DMS 273 (cell line): ENCODE measurements at regions not wholly inside any gene's neighbourhood (a gene's known extent, or its start where the extent isn't known, plus 50 kb on each side); places are given as distances from the start of the nearest gene placed in this dataset.

Experiments
- DNase-seq: peaks from one replicate; lab custom pipeline; 2025; ENCODE audit not compliant: unreplicated experiment; lab: John Stamatoyannopoulos, UW

DNA sequence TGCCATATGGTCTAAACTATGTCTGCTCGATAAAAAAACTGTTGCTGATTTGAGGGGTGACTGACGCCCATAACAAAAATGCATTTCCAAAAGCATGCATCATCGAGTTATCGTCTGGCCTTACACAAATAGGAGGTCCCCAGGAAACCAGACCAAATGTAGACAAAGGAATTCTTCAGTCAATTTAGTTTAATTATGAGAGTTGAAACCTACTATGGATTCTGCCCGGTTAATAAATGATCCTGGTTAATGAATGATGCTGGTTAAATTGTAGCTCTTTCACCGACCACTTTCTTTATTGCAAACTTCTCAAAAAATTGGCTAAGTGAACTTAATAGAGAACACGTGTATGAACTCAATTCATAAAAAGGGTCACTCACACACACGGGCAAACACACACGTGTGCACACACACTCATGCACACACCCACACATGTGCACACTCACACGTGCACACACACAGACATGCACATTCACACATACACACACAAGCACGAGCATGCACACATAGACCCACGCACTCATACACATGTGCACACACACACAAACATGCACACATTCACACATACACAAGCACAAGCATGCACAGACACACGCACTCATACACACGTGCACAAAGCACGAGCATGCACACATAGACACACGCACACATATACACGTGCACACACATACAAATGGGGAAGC lies 59.0 kb upstream of the SALL3 start:
- DNase-seq = no peak

DNA sequence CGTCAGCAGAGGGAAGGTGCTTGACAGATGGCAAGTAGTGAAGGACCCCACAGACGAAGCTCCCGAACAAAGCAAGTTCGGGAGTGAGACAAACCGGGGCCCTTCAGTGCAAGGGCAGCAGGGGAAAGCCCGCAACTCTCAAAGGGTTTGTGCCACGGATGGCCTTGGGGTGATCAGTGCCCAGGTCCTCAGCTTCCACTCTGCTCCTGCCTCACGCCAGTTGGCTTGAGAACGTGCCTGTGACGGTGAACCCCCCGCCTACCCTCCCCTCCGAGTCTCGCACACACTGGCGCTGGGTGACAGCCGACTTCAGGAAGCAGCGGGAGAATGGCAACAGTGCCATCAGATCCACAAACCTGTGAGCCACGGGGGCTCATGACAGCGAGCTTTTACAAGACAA lies 56.8 kb upstream of the SALL3 start:
- no peak for DNase-seq

DNA sequence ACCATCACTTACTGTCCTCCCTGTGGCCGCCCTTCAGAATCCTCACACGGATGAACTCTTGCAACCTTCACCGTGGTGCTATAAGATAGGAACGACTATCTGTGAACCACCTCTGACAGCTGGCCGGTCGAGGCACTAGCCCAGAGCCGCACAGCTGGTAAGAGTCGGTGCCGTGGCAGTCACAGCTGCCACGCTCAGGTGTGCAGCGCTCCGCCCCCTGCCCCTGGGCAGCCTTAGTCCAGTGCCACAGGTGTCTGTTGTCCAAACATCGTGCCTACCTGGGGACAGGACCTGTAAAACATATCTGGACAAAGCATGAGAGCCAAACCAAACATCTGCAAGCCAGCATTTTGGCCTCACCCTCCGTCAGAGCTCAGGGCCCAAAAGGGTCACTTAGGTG lies 55.3 kb upstream of the SALL3 start:
- no peak for DNase-seq

DNA sequence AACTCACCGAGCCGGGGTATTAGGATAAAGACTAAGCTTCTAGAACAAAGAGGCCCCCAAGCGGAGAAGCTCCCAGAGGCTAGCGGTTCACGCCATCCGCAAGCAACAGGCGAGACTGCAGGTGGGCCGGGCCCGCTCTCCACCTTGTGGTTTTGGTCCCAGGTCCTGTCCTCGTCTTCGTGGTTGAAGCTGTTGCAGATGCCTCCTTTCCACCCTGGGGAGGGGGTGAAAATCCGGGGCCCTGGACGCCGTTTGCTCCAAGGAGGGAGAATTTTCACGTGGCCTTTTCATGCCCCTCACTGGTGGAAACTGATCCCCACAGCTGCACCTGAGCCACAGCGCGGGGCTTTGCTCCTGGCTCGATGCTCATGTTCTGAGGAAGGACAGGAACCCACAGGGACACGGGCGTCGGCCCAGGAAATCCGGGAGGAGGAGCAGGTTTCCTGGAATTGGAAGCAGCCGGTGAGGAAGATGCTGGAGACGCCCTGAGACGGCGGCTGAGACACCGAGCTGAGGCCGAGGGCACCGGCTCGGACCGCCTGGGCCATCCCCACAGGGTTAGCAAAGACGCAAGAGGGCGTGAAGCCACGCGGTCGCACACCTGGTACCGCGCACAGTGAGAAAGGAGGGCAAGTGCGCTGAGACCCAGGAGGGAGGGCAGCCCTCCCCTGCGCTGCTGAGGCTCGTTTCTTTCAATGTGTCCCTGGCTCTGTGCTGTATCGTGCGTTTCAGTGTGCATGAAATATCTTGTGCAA lies 54.7 kb upstream of the SALL3 start:
- no peak for DNase-seq

DNA sequence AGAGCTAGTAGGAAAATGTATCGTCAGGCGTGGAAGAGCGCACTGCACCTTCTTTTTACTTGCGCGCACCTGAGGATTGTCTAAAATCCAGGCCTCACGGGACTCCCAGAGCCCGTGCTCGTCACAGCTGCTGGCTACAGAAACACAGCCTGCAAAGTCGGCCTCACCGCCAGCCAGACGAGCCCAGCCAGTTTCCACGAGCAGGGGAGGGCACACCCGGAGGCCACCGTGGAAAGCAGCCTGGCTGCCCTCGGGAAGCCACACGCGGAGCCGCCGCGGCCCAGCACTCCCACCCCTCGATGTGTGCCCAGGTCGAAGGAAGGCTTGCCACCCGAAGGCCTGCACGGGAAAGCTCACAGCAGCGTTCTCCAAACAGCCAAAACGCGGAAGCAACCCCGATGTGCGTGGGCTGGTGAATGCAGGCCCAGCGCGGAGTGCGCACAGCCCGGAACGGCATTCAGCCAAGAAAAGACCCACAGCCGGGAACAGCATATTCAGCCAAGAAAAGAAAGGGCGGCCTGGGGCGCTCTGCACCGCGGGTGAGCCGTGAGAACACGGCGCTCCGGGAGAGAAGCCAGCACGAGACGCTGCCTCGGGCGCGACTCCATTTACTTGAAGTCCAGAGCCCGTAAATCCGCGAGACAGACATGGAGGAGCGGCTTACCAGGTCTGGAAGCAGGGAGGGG lies 53.9 kb upstream of the SALL3 start:
- DNase-seq = no peak

DNA sequence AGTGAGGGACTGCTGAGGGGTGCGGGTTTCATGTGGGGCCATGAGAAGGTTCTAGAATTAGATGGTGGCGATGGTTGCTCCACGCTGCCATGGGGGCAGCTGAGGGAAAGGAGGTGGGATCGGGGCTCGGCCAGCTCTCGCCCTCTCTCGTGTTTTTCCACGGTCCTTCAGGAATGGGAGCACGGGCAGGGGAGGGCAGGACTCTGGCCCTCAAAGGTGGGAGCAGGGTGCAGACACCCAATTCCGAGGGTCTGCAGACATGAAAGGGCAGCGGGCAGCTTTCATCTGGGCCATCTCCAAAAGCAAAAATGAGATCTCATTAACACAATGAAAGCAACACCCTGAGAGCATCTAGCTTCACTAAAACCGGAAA lies 53.4 kb upstream of the SALL3 start:
- no peak for DNase-seq

DNA sequence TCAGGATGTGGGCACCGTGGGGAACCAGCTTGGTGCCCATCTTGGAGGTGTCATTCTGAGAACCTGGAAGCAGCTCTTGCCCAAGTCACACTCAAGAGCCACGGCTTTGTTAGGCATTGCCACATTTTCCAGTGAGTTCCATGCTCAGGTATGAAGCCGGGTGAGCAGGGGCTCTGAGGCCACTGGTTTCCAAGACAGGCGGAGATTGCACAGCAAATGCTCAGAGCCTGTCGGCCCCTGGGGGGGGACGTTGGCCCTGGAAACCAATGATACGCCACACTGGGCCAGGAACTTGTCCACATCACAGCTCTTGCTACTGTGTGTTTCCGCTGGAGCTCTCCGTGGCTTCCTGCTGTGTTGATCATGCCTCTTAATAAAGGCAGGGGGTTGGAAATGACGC lies 52.5 kb upstream of the SALL3 start:
- DNase-seq = no peak

DNA sequence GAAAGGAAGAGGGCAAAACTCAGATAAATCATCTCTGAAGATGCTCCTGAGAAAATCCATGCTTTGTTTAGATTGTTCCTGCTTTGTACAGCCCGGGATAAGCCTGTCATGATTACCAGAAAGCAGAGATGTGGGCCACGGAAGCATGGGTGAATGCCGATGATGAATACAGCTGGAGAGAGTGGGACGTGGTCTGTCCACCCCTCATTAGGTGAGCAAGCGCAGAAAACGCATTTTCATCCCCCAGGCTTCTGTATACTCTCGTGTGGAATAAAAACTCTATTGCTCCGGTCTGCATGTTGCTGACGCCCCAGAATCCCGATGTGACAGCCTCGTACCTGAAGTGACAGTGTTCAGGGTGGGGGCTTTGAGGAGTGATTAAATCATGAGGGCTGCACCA lies 52.0 kb upstream of the SALL3 start:
- no peak for DNase-seq

DNA sequence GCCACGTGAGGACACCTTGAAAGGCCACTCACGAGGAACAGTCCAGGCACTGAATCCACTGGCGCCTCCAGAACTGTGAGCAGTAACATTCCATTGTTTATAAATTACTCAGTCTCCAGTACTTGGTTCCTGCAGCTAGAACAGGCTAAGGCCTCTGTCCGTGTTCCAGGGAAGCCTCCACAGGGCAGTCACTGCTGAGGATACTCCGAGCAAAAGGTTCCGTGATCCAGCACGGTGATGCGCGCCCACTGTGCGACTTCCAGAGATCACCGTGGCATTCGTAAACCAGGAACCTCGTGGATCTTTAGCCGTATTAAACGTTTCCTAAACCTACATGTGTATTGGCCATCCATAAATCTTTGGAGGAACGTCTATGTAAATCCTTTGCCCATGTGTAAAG lies 51.5 kb upstream of the SALL3 start:
- DNase-seq = no peak

DNA sequence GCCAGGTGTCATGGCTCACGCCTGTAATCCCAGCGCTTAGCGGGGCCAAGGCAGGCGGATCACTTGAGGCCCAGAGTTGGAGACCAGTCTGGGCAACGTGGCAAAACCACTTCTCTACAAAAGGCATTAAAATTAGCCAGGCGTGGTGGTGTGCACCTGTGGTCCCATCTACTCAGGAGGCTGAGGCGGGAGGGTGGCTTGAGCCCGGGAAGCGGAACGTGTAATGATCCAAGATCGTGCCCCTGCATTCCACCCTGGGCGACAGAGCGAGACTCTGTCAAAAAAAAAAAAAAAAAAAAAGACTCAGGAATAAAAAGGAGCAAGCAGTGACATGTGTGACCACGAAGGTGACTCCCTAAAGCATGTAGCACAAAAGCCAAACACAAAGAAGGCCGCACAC lies 50.1 kb upstream of the SALL3 start:
- no peak for DNase-seq
